BJ (cell line): ENCODE measurements at regions not wholly inside any gene's neighbourhood (a gene's known extent, or its start where the extent isn't known, plus 50 kb on each side); places are given as distances from the start of the nearest gene placed in this dataset.

Source experiments
- CTCF ChIA-PET: fragments of 350-600 bp; formaldehyde crosslinking; extraction: SDS; loops from one replicate; lab custom pipeline; 2021; ENCODE audit warnings: antibody characterized with exemption, inconsistent platforms; lab: Yijun Ruan, JAX
- POLR2A ChIA-PET: fragments of 300-600 bp; sonication (Branson Sonifier 250); formaldehyde crosslinking; extraction: SDS; loops from one replicate; lab custom pipeline; 2021; ENCODE audit warnings: antibody characterized with exemption; lab: Charles Lee
- DNase-seq: peaks from one replicate; pipeline ENCODE4 v3.0.0-alpha.2; 2011; ENCODE audit warnings: low read depth
- H3K27me3 ChIP-seq: 2 replicates; pipeline ENCODE4 v1.6.0; 2011; ENCODE audit warnings: low read length; ENCODE audit not compliant: control insufficient read depth, insufficient read depth
- H3K36me3 ChIP-seq: 2 replicates; pipeline ENCODE4 v1.5.1; 2011; ENCODE audit warnings: low read length; ENCODE audit not compliant: control insufficient read depth, insufficient read depth
- H3K4me3 ChIP-seq: 2 replicates; pipeline ENCODE4 v1.5.1; 2011; ENCODE audit warnings: low read depth, mild to moderate bottlenecking, control low read depth, low read length
- TF ChIP-seq, protein P1 (sequence below): IDR thresholded peaks from 2 replicates; pipeline ENCODE4 v1.5.1; 2011; ENCODE audit warnings: low read depth, mild to moderate bottlenecking, control low read depth, inconsistent platforms, low read length, moderate library complexity; ENCODE audit not compliant: insufficient read depth

DNA sequence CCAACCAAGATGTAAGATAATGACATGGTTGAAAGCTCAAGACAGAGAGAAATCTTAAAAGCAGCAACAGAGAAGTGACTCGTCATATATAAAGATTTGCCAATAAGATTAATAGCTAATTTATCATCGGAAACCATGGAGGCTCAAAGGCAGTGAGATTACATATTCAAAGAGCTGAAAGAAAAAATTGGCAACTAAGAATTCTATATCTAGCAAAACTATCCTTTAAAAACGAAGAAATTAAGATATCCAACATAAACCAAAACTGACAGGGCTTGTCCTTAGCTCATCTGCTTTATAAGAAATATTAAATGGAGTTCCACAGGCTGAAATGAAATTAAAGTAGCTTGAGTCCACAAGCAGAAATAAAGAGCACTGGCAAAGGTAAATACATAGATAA is 236.6 kb downstream of the ANAPC1 start:
- no peak for DNase-seq
- POLR2A ChIA-PET = no interaction called here
- CTCF ChIA-PET = interaction anchor here (1.1 kb wide), 1 partner anchor 24 kb away, joined by 3 read pairs; no protein-coding TSS in a partner anchor
- no peak overlapping the region for H3K4me3 ChIP-seq
- peaks cover 4% of the 10 kb centered on the region for H3K27me3 ChIP-seq
- TF ChIP-seq, protein P1, sequence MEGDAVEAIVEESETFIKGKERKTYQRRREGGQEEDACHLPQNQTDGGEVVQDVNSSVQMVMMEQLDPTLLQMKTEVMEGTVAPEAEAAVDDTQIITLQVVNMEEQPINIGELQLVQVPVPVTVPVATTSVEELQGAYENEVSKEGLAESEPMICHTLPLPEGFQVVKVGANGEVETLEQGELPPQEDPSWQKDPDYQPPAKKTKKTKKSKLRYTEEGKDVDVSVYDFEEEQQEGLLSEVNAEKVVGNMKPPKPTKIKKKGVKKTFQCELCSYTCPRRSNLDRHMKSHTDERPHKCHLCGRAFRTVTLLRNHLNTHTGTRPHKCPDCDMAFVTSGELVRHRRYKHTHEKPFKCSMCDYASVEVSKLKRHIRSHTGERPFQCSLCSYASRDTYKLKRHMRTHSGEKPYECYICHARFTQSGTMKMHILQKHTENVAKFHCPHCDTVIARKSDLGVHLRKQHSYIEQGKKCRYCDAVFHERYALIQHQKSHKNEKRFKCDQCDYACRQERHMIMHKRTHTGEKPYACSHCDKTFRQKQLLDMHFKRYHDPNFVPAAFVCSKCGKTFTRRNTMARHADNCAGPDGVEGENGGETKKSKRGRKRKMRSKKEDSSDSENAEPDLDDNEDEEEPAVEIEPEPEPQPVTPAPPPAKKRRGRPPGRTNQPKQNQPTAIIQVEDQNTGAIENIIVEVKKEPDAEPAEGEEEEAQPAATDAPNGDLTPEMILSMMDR = no peak
- no peaks in the 10 kb centered on the region for H3K36me3 ChIP-seq

- POLR2A ChIA-PET = no interaction called here
- Histone ChIP-seq H3K4me3 (no peak overlapping the region), H3K36me3 (no peaks in the 10 kb centered on the region), H3K27me3 (peaks cover 3% of the 10 kb centered on the region; the same call in 1 of the 2 replicates)
- TF ChIP-seq, protein P1 = no peak
- CTCF ChIA-PET = no interaction called here
- no peak for DNase-seq
Measured at GRCh38 chr2:111652038-111652437, 232.0 kb downstream of the ANAPC1 start.

DNA sequence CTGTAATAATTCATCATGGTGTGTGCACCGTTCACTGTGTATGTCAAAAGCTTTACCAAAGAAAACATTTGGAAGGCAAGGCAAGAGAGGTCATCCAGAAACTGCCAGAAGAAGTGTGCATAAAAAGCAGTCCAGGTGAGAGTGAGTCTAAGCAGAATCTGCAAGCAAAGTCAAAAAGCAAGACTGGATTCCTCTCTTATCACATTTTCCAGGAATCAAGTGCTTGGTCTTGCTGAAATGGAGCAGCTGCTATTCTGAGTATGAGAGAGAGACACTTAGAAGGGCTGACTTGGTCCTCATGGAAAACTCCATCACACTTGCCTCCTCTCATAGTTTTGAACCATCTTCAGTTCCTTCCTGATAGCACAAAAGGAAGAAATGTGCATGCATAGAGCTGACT is 231.3 kb downstream of the ANAPC1 start:
- POLR2A ChIA-PET = no interaction called here
- no peak for DNase-seq
- Histone ChIP-seq H3K36me3 (no peaks in the 10 kb centered on the region), H3K4me3 (no peak overlapping the region), H3K27me3 (peaks cover 3% of the 10 kb centered on the region; the same call in 1 of the 2 replicates)
- CTCF ChIA-PET = no interaction called here
- TF ChIP-seq, protein P1 = no peak

DNA sequence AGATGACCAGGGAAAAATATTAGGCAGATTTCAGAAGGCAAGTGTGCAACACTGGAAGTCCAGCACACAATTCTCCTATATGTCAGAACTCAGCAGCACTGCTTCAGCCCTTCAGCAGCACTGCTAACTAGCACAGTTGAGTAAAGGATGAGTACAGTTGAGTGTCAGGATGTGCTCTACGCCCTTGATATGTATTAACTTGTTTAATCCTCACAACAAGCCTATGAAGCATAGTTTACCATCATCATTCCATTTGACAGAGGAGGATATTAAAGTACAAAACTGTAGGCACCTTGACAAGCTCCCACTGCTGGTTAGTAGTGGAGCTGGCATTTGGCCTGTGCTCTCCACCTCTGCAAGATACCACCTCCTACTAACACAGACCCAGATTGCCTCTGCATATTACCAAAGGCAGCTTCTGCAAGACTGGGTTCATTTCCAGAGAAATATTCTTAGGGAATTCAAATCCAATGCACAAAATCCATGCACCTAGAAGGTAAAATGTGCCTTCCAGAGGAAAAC is 230.8 kb downstream of the ANAPC1 start:
- H3K4me3 ChIP-seq = no peak overlapping the region
- no peak for DNase-seq
- POLR2A ChIA-PET = no interaction called here
- no peaks in the 10 kb centered on the region for H3K36me3 ChIP-seq
- CTCF ChIA-PET = interaction anchor here (0.6 kb wide), 1 partner anchor 1474 kb away, joined by 3 read pairs; no protein-coding TSS in a partner anchor
- H3K27me3 ChIP-seq = peaks cover 3% of the 10 kb centered on the region; the same call in 1 of the 2 replicates
- TF ChIP-seq, protein P1 = no peak

- POLR2A ChIA-PET = no interaction called here
Measured at GRCh38 chr2:111653913-111654312, 230.1 kb downstream of the ANAPC1 start.

More at GRCh38 chr2:111653913-111654312, 230.1 kb downstream of the ANAPC1 start:
- Histone ChIP-seq H3K27me3 (peaks cover 3% of the 10 kb centered on the region; the same call in 1 of the 2 replicates), H3K36me3 (no peaks in the 10 kb centered on the region), H3K4me3 (no peak overlapping the region)
- no peak for DNase-seq
- CTCF ChIA-PET = interaction anchor here (0.6 kb wide), 1 partner anchor 1475 kb away, joined by 3 read pairs; no protein-coding TSS in a partner anchor
- TF ChIP-seq, protein P1 = no peak
